ENCODE measurements at regions not wholly inside any gene's neighbourhood (a gene's known extent, or its start where the extent isn't known, plus 50 kb on each side); places are given as distances from the start of the nearest gene placed in this dataset.

DNA sequence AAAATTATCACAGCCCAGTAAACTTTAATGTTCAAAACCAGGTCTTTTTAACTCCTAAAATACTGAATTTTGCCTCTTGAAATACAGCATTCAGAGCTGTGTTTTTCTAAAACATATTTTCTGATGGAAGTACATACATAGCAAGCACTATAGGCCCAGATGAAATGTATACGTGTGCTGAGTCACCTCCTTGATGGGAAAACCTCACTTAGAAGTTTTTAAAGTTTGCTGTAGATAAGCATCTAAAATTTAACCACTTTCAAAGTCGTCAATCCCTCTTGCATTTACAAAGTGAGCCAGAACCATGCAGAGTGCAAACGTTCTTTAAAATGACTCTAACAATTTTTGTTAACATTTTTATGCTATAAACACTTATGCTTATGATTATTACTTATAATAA is 618.8 kb downstream of the RPS29 start:
- TF ChIP-seq, protein P1, sequence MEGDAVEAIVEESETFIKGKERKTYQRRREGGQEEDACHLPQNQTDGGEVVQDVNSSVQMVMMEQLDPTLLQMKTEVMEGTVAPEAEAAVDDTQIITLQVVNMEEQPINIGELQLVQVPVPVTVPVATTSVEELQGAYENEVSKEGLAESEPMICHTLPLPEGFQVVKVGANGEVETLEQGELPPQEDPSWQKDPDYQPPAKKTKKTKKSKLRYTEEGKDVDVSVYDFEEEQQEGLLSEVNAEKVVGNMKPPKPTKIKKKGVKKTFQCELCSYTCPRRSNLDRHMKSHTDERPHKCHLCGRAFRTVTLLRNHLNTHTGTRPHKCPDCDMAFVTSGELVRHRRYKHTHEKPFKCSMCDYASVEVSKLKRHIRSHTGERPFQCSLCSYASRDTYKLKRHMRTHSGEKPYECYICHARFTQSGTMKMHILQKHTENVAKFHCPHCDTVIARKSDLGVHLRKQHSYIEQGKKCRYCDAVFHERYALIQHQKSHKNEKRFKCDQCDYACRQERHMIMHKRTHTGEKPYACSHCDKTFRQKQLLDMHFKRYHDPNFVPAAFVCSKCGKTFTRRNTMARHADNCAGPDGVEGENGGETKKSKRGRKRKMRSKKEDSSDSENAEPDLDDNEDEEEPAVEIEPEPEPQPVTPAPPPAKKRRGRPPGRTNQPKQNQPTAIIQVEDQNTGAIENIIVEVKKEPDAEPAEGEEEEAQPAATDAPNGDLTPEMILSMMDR (IDR thresholded peaks at IDR 0.05) = no peak
- TF ChIP-seq POLR2A (IDR thresholded peaks at IDR 0.05) = no peak

Measured in uterus (tissue), 2 donors.